ENCODE measurements at regions not wholly inside any gene's neighbourhood (a gene's known extent, or its start where the extent isn't known, plus 50 kb on each side); places are given as distances from the start of the nearest gene placed in this dataset.
"Not testable (repeated sequence)": the region's sequence is repeated elsewhere in the genome, so short reads cannot be mapped to it uniquely, and the experiment has no call there.

- no peak overlapping the region for H3K4me3 ChIP-seq (ENCODE audit: low read depth, low read length)
- no peak for DNase-seq (ENCODE audit: low read depth)
These were observed 467.1 kb upstream of the MGAT4C start for GRCh38 chr12:86723326-86723725.

GRCh38 chr12:86721713-86722397, 465.7 kb upstream of the MGAT4C start:
- H3K4me3 ChIP-seq (ENCODE audit: low read depth, low read length): no peak overlapping the region
- no peak for DNase-seq (ENCODE audit: low read depth)

GRCh38 chr12:86719381-86719780, 463.2 kb upstream of the MGAT4C start:
- H3K4me3 ChIP-seq (ENCODE audit: low read depth, low read length): no peak overlapping the region
- peak; percentile 71 for DNase-seq (ENCODE audit: low read depth)

- DNase-seq (ENCODE audit: low read depth): no peak
- H3K4me3 ChIP-seq (ENCODE audit: low read depth, low read length): no peak overlapping the region
These were observed 456.9 kb upstream of the MGAT4C start for GRCh38 chr12:86713121-86713520.

GRCh38 chr12:86712425-86712843, 456.2 kb upstream of the MGAT4C start:
- DNase-seq (ENCODE audit: low read depth): peak; percentile 96
- H3K4me3 ChIP-seq (ENCODE audit: low read depth, low read length): no peak overlapping the region

- no peak for DNase-seq (ENCODE audit: low read depth)
- no peak overlapping the region for H3K4me3 ChIP-seq (ENCODE audit: low read depth, low read length)
These were observed 455.5 kb upstream of the MGAT4C start for GRCh38 chr12:86711731-86712130.

- peak; percentile 27 for DNase-seq (ENCODE audit: low read depth)
- H3K4me3 ChIP-seq (ENCODE audit: low read depth, low read length): no peak overlapping the region
These were observed 453.9 kb upstream of the MGAT4C start for GRCh38 chr12:86710109-86710508.

GRCh38 chr12:86709017-86709416, 452.8 kb upstream of the MGAT4C start:
- DNase-seq (ENCODE audit: low read depth); H3K4me3 ChIP-seq (ENCODE audit: low read depth, low read length): not testable (repeated sequence)

- no peak overlapping the region for H3K4me3 ChIP-seq (ENCODE audit: low read depth, low read length)
These were observed 442.4 kb upstream of the MGAT4C start for GRCh38 chr12:86698641-86698980.

GRCh38 chr12:86697916-86698640, 441.9 kb upstream of the MGAT4C start:
- H3K4me3 ChIP-seq (ENCODE audit: low read depth, low read length): no peak overlapping the region
- DNase-seq (ENCODE audit: low read depth): no peak

More at GRCh38 chr12:86698641-86698980, 442.4 kb upstream of the MGAT4C start:
- DNase-seq (ENCODE audit: low read depth): peak; percentile 74

- no peak for DNase-seq (ENCODE audit: low read depth)
- no peak overlapping the region for H3K4me3 ChIP-seq (ENCODE audit: low read depth, low read length)
These were observed 427.5 kb upstream of the MGAT4C start for GRCh38 chr12:86683568-86684304.

GRCh38 chr12:86681060-86681459, 424.9 kb upstream of the MGAT4C start:
- DNase-seq (ENCODE audit: low read depth): no peak
- H3K4me3 ChIP-seq (ENCODE audit: low read depth, low read length): no peak overlapping the region

GRCh38 chr12:86675197-86675596, 419.0 kb upstream of the MGAT4C start:
- no peak overlapping the region for H3K4me3 ChIP-seq (ENCODE audit: low read depth, low read length)
- no peak for DNase-seq (ENCODE audit: low read depth)

GRCh38 chr12:86670986-86671385, 414.8 kb upstream of the MGAT4C start:
- DNase-seq (ENCODE audit: low read depth): no peak
- H3K4me3 ChIP-seq (ENCODE audit: low read depth, low read length): no peak overlapping the region

GRCh38 chr12:86669010-86669409, 412.8 kb upstream of the MGAT4C start:
- no peak for DNase-seq (ENCODE audit: low read depth)
- H3K4me3 ChIP-seq (ENCODE audit: low read depth, low read length): no peak overlapping the region

GRCh38 chr12:86666316-86666715, 410.1 kb upstream of the MGAT4C start:
- H3K4me3 ChIP-seq (ENCODE audit: low read depth, low read length): no peak overlapping the region
- DNase-seq (ENCODE audit: low read depth): no peak

GRCh38 chr12:86663716-86664115, 407.5 kb upstream of the MGAT4C start:
- no peak for DNase-seq (ENCODE audit: low read depth)
- no peak overlapping the region for H3K4me3 ChIP-seq (ENCODE audit: low read depth, low read length)

- no peak overlapping the region for H3K4me3 ChIP-seq (ENCODE audit: low read depth, low read length)
- DNase-seq (ENCODE audit: low read depth): no peak
These were observed 407.0 kb upstream of the MGAT4C start for GRCh38 chr12:86663173-86663572.

- DNase-seq (ENCODE audit: low read depth): no peak
- H3K4me3 ChIP-seq (ENCODE audit: low read depth, low read length): no peak overlapping the region
These were observed 406.3 kb upstream of the MGAT4C start for GRCh38 chr12:86662464-86662863.

GRCh38 chr12:86660488-86661147, 404.4 kb upstream of the MGAT4C start:
- DNase-seq (ENCODE audit: low read depth): peak; percentile 84
- H3K4me3 ChIP-seq (ENCODE audit: low read depth, low read length): no peak overlapping the region
